NCI-H2196 (cell line): ENCODE measurements at regions not wholly inside any gene's neighbourhood (a gene's known extent, or its start where the extent isn't known, plus 50 kb on each side); places are given as distances from the start of the nearest gene placed in this dataset.

ENCODE experiments used
- DNase-seq: peaks from one replicate; lab custom pipeline; 2025; ENCODE audit not compliant: unreplicated experiment; lab: John Stamatoyannopoulos, UW

DNA sequence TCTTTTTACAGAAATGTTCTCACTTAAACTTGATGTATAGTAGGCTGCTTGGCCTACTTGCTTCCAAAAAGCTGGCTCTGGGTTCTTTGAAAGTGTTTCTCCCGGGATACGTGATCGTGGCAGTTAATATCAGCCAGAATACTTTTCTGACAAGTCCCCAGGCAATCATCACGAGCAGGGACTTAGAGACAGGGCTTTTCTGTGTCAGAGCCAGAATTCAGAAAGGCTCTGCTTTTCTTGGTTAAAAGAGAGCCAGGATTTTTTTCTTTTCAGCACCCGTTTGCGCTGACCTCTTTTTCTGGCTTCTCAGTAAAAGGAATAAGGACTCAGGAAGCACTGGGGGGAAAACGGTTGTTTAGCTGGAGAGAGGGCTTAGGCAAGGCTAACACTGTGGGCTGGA lies 57.8 kb upstream of the ARHGAP5 start:
- no peak for DNase-seq

- DNase-seq = no peak
These were observed 56.2 kb upstream of the ARHGAP5 start for GRCh38 chr14:32020882-32021281.

- no peak for DNase-seq
These were observed 55.8 kb upstream of the ARHGAP5 start for GRCh38 chr14:32021341-32021740.

GRCh38 chr14:32022525-32022924 lies 54.6 kb upstream of the ARHGAP5 start:
- no peak for DNase-seq

- no peak for DNase-seq
These were observed 54.1 kb upstream of the ARHGAP5 start for GRCh38 chr14:32022938-32023466.

DNA sequence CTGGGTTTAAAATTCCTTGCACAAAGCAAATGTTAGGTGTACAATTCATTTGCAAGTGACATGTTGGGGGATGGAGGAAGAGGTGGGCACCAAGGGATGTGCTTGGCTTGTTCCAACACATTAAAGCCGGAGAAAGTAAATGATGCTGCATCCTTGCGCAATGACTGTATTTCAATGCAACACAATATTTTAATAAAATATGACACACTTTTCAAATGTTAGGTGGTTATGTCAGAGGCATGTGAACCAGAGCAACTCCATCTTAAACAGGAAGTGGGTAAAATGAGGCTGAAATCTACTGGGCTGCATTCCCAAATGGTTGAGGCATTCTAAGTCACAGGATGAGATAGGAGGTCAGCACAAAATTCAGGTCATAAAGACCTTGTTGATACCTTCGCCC lies 53.6 kb upstream of the ARHGAP5 start:
- no peak for DNase-seq

GRCh38 chr14:32027255-32027939 lies 49.7 kb upstream of the ARHGAP5 start:
- no peak for DNase-seq
